HUES6 (cell line): ENCODE measurements at regions not wholly inside any gene's neighbourhood (a gene's known extent, or its start where the extent isn't known, plus 50 kb on each side); places are given as distances from the start of the nearest gene placed in this dataset.
"Not testable (repeated sequence)": the region's sequence is repeated elsewhere in the genome, so short reads cannot be mapped to it uniquely, and the experiment has no call there.

Experiments
- H3K27ac ChIP-seq: 2 replicates; pipeline ENCODE4 v1.7.0; 2013; ENCODE audit warnings: low read depth, mild to moderate bottlenecking, low read length, inconsistent platforms
- H3K27me3 ChIP-seq: 2 replicates; pipeline ENCODE4 v1.6.1; 2013; ENCODE audit warnings: low read length; ENCODE audit not compliant: control insufficient read depth, insufficient read depth
- H3K36me3 ChIP-seq: 2 replicates; pipeline ENCODE4 v1.6.1; 2013; ENCODE audit warnings: low read length; ENCODE audit not compliant: control insufficient read depth, insufficient read depth
- H3K4me1 ChIP-seq: 2 replicates; pipeline ENCODE4 v1.6.1; 2013; ENCODE audit warnings: low read length; ENCODE audit not compliant: control insufficient read depth, insufficient read depth
- H3K4me3 ChIP-seq: 2 replicates; pipeline ENCODE4 v1.5.1; 2013; ENCODE audit warnings: low read depth, low read length
- H3K9ac ChIP-seq: one replicate; pipeline ENCODE4 v1.6.1; 2013; ENCODE audit warnings: mild to moderate bottlenecking, low read length
- H3K9me3 ChIP-seq: 2 replicates; pipeline ENCODE4 v1.6.1; 2013; ENCODE audit warnings: low read depth, low read length; ENCODE audit not compliant: control insufficient read depth, insufficient read depth

DNA sequence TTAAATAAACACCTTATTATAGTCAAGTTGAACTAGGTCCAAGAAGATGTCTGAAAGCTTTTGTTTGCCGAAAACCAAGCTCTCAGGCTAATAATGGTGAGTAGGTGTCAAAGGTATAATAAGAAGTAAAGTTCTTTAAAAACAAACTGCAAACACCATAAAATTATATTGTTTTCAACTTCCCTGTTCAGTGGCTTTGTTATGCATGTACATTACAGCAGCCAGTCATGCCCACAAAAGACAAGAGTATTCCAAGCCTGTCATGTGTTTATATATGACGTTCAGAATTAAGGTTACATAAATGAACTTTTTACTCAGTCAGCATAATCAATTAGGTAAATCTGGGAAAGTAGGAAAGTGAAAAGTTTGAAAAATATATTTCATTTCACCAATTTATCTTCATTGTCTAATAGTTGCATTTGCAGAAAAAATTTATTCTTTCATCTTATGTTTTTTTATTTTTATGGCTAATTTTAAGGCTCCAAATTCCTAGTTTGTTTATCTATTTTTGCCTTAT is 928.7 kb upstream of the SOX9 start:
- H3K9ac ChIP-seq: no peak overlapping the region
- H3K4me1 ChIP-seq: no peaks in the 10 kb centered on the region
- no peaks in the 10 kb centered on the region for H3K9me3 ChIP-seq
- no peaks in the 10 kb centered on the region for H3K36me3 ChIP-seq
- no peaks in the 10 kb centered on the region for H3K27me3 ChIP-seq
- H3K27ac ChIP-seq: no peak overlapping the region
- H3K4me3 ChIP-seq: no peak overlapping the region

DNA sequence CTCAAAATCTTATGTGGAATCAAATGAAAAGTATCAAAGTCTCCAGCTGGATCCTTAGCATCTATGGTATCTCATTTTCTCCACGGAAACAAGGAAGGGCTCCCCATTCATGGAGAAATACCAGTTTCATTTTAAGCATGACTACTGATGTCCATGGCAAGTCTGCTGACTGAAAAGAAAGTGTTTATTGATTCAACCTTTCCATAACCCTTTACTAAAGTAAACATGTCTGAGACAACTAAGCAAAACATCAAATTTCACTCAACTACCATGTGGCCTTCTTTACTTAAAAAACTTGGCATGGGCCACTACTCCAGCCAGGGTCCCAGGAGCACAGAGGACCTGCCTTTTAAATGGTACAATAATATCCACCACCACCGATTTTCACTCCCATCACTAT is 928.0 kb upstream of the SOX9 start:
- Histone ChIP-seq H3K36me3 (no peaks in the 10 kb centered on the region), H3K9me3 (no peaks in the 10 kb centered on the region), H3K27ac (no peak overlapping the region), H3K27me3 (no peaks in the 10 kb centered on the region), H3K4me3 (no peak overlapping the region), H3K4me1 (no peaks in the 10 kb centered on the region), H3K9ac (no peak overlapping the region)

- Histone ChIP-seq H3K27me3 (no peaks in the 10 kb centered on the region), H3K9ac (no peak overlapping the region), H3K36me3 (no peaks in the 10 kb centered on the region), H3K4me1 (no peaks in the 10 kb centered on the region), H3K4me3 (no peak overlapping the region), H3K9me3 (no peaks in the 10 kb centered on the region), H3K27ac (no peak overlapping the region)
These were observed 920.2 kb upstream of the SOX9 start for GRCh38 chr17:71200597-71200996.

DNA sequence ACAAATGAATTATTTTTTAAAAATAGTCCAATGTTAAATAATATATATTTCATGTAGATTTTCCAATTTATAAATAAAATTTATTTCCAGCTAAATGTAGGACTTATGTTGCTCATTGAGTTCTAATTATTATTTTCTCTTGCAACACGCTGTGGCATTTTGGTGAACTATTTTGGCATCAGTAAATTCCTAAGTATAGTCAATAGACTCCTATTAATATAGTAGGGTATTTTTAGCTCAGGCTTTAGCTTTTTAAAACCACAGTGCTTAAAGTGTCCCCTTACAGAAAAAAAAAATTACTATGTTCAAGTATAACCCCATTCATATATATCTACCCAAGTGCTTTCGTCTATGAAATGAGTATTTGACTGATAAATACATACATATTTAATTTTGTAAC is 919.2 kb upstream of the SOX9 start:
- Histone ChIP-seq H3K4me3 (no peak overlapping the region), H3K4me1 (no peaks in the 10 kb centered on the region), H3K9me3 (no peaks in the 10 kb centered on the region), H3K27me3 (no peaks in the 10 kb centered on the region), H3K36me3 (no peaks in the 10 kb centered on the region), H3K27ac (no peak overlapping the region), H3K9ac (no peak overlapping the region)

- H3K27ac ChIP-seq: no peak overlapping the region
- H3K4me3 ChIP-seq: no peak overlapping the region
- no peaks in the 10 kb centered on the region for H3K9me3 ChIP-seq
- no peak overlapping the region for H3K9ac ChIP-seq
- H3K27me3 ChIP-seq: no peaks in the 10 kb centered on the region
- no peaks in the 10 kb centered on the region for H3K4me1 ChIP-seq
- no peaks in the 10 kb centered on the region for H3K36me3 ChIP-seq
These were observed 918.4 kb upstream of the SOX9 start for GRCh38 chr17:71202449-71202848.

DNA sequence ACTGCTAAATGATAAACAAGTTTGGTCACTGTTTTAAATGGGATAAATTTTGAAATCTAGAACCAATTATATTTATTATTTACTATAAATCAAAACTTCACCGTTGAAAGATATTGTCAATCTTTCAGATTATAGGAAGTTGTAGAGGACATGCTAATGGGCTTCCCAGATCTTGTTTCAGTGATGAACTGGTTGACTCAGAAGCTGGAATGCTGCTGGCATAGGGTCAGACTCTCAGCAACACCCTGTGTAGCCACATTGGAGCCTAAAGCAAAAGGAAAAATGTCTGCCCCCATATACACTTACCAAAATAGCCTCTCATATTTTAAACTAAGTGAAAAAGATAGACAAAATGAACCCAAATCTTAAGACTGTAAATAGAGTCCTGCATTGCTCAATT is 916.9 kb upstream of the SOX9 start:
- Histone ChIP-seq H3K27ac (no peak overlapping the region), H3K36me3 (no peaks in the 10 kb centered on the region), H3K9me3 (no peaks in the 10 kb centered on the region), H3K4me3 (no peak overlapping the region), H3K27me3 (no peaks in the 10 kb centered on the region), H3K9ac (no peak overlapping the region), H3K4me1 (no peaks in the 10 kb centered on the region)

DNA sequence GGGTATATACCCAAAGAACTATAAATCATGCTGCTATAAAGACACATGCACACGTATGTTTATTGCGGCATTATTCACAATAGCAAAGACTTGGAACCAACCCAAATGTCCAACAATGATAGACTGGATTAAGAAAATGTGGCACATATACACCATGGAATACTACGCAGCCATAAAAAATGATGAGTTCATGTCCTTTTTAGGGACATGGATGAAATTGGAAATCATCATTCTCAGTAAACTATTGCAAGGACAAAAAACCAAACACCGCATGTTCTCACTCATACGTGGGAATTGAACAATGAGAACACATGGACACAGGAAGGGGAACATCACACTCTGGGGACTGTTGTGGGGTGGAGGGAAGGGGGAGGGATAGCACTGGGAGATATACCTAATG is 914.9 kb upstream of the SOX9 start:
- H3K36me3 ChIP-seq, H3K4me3 ChIP-seq, H3K27me3 ChIP-seq, H3K9ac ChIP-seq, H3K4me1 ChIP-seq, H3K27ac ChIP-seq, H3K9me3 ChIP-seq: not testable (repeated sequence)

DNA sequence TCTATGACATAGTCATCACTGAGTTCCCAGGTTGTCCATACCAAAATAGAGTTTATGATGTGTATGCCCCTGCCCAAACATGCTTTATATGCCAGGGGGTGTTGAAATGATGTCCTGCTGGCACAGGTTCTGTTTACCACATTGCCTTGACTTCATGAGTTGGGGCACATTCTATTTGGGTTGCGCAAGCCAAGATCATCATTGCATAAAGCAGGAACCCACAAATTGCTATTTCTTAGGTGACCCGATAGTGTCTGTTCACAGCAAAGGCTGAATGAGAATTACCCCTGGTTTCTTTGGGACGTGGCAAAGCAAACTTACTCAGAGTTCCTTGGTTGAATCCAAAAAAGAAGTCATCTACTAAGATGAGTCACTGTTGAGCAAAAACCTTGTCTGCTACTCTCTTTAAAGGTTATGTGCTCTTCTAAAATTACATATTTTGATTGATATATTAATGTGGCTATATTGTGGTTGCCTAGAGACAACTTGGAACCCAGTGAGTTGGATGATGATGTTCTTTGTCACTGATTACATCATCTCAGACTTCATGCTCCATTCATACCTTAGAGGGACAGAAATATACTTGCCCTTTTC is 912.6 kb upstream of the SOX9 start:
- no peaks in the 10 kb centered on the region for H3K4me1 ChIP-seq

DNA sequence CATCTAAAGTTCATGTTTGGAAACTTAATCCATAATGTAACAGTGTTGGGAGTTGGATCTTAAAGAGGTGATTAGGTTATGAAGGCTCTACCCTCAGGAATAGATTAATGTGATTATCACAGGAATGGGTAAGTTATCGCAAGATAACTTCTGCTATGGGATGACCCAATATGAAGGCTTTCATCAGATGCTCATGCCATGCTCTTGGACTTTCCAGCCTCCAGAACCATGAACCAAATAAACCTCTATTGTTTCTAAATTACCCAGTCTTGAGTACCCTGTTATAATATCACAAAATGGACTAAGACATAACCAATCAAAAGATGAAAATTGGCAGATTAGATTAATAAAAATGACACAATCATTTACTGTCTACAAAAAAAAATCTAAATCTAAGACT is 906.9 kb upstream of the SOX9 start:
- Histone ChIP-seq H3K27me3 (no peaks in the 10 kb centered on the region), H3K4me1 (no peaks in the 10 kb centered on the region), H3K27ac (no peak overlapping the region), H3K36me3 (no peaks in the 10 kb centered on the region), H3K4me3 (no peak overlapping the region), H3K9me3 (peaks cover 3% of the 10 kb centered on the region; the same call in 1 of the 2 replicates), H3K9ac (no peak overlapping the region)

More for the DNA sequence above, 912.6 kb upstream of the SOX9 start:
- no peak overlapping the region for H3K4me3 ChIP-seq
- H3K9me3 ChIP-seq: no peaks in the 10 kb centered on the region
- H3K27me3 ChIP-seq: no peaks in the 10 kb centered on the region
- H3K27ac ChIP-seq: no peak overlapping the region
- no peaks in the 10 kb centered on the region for H3K36me3 ChIP-seq
- no peak overlapping the region for H3K9ac ChIP-seq

- peaks cover 3% of the 10 kb centered on the region; the same call in 1 of the 2 replicates for H3K9me3 ChIP-seq
- H3K36me3 ChIP-seq: no peaks in the 10 kb centered on the region
- no peaks in the 10 kb centered on the region for H3K27me3 ChIP-seq
- no peak overlapping the region for H3K4me3 ChIP-seq
- no peaks in the 10 kb centered on the region for H3K4me1 ChIP-seq
- H3K27ac ChIP-seq: no peak overlapping the region
- H3K9ac ChIP-seq: no peak overlapping the region
These were observed 903.1 kb upstream of the SOX9 start for GRCh38 chr17:71217769-71218168.

- Histone ChIP-seq H3K9me3 (no peaks in the 10 kb centered on the region), H3K9ac (no peak overlapping the region), H3K27ac (no peak overlapping the region), H3K36me3 (no peaks in the 10 kb centered on the region), H3K4me1 (no peaks in the 10 kb centered on the region), H3K27me3 (no peaks in the 10 kb centered on the region), H3K4me3 (no peak overlapping the region)
These were observed 895.8 kb upstream of the SOX9 start for GRCh38 chr17:71224824-71225575.
